ENCODE measurements at regions not wholly inside any gene's neighbourhood (a gene's known extent, or its start where the extent isn't known, plus 50 kb on each side); places are given as distances from the start of the nearest gene placed in this dataset.
"Not testable (repeated sequence)": the region's sequence is repeated elsewhere in the genome, so short reads cannot be mapped to it uniquely, and the experiment has no call there.

- Histone ChIP-seq H3K4me3 (ENCODE audit: low read depth in 1 of 5, low read length in 5 of 5) (peak overlapping the region in 2 of 5 donors; percentile 30 to 51), H3K27ac (ENCODE audit: low read depth, low read length) (no peak overlapping the region), H3K27me3 (ENCODE audit: control insufficient read depth in 5 of 5, insufficient read depth in 4 of 5, low read length in 5 of 5) (peaks cover 19 to 35% (median 32%) of the 10 kb centered on the region in 5 donors)
Observed at GRCh38 chr9:95570150-95570549, 53.4 kb upstream of the PTCH1 start.

DNA sequence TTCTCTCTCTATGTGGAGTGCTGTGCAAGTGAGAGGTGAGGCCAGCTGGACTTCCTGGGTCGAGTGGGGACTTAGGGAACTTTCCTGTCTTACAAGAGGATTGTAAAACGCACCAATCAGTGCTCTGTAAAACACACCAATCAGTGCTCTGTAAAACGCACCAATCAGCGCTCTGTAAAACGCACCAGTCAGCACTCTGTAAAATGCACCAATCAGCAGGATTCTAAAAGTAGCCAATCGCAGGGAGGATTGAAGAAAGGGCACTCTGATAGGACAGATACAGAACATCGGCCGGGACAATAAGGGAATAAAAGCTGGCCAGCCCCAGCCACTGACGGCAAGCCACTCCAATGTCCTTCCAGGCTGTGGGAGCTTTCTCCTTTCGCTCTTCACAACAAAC is 52.0 kb upstream of the PTCH1 start:
- not testable (repeated sequence) for H3K4me1 ChIP-seq (ENCODE audit: control insufficient read depth in 5 of 5, insufficient read depth in 5 of 5, low read length in 5 of 5); H3K36me3 ChIP-seq (ENCODE audit: control insufficient read depth in 5 of 5, insufficient read depth in 5 of 5, low read length in 5 of 5); H3K9ac ChIP-seq (ENCODE audit: low read length in 5 of 5); H3K9me3 ChIP-seq (ENCODE audit: control insufficient read depth in 5 of 5, low read length in 5 of 5); H3K4me3 ChIP-seq (ENCODE audit: low read depth in 1 of 5, low read length in 5 of 5); H3K27ac ChIP-seq (ENCODE audit: low read depth, low read length)
- H3K27me3 ChIP-seq (ENCODE audit: control insufficient read depth in 5 of 5, insufficient read depth in 4 of 5, low read length in 5 of 5): peaks cover 15 to 33% (median 32%) of the 10 kb centered on the region in 5 donors

More at GRCh38 chr9:95570150-95570549, 53.4 kb upstream of the PTCH1 start:
- H3K36me3 ChIP-seq (ENCODE audit: control insufficient read depth in 5 of 5, insufficient read depth in 5 of 5, low read length in 5 of 5): no peaks in the 10 kb centered on the region
- H3K4me1 ChIP-seq (ENCODE audit: control insufficient read depth in 5 of 5, insufficient read depth in 5 of 5, low read length in 5 of 5): peaks cover 0 to 5% (median 0%) of the 10 kb centered on the region in 5 donors
- H3K9ac ChIP-seq (ENCODE audit: low read length in 5 of 5): no peak overlapping the region
- H3K9me3 ChIP-seq (ENCODE audit: control insufficient read depth in 5 of 5, low read length in 5 of 5): no peaks in the 10 kb centered on the region
